SK-N-SH (cell line): ENCODE measurements at regions not wholly inside any gene's neighbourhood (a gene's known extent, or its start where the extent isn't known, plus 50 kb on each side); places are given as distances from the start of the nearest gene placed in this dataset.

Source experiments
- CTCF ChIA-PET: fragments of 300-600, 350-600 bp; formaldehyde crosslinking; extraction: SDS; loops from one replicate; lab custom pipeline; 2021; lab: Yijun Ruan, JAX
- POLR2A ChIA-PET: fragments of 350-600 bp; sonication (Branson Sonifier 250); formaldehyde crosslinking; extraction: SDS; loops from one replicate; lab custom pipeline; 2020; ENCODE audit warnings: antibody characterized with exemption, inconsistent platforms; lab: Yijun Ruan, JAX
- DNase-seq: peaks from one replicate; pipeline ENCODE4 v3.0.0; 2012
- H2AFZ ChIP-seq: fragments of 200-600 bp; sonication (generic); 2 replicates; pipeline ENCODE4 v1.8.1; 2016; ENCODE audit warnings: antibody characterized with exemption, mild to moderate bottlenecking, low read depth
- H3F3A ChIP-seq: fragments of 200-600 bp; sonication (generic); replicated peaks from 2 replicates; pipeline ENCODE3; 2016; ENCODE audit warnings: antibody characterized with exemption, mild to moderate bottlenecking; ENCODE audit not compliant: insufficient read depth
- H3K27ac ChIP-seq, 2 experiments: fragments of 200-500 bp in 1 of 2; fragments of 200-600 bp in 1 of 2; sonication (Bioruptor generic) in 1 of 2; sonication (generic), shearing (Covaris generic) in 1 of 2; 2 replicates each; pipeline versions ENCODE4 v1.5.1 to v1.6.1; 2014 to 2016; ENCODE audit warnings: low read depth in 2 of 2, inconsistent platforms in 1 of 2, low read length in 1 of 2, mild to moderate bottlenecking in 1 of 2, mixed read lengths in 1 of 2
- H3K27me3 ChIP-seq: fragments of 200-600 bp; sonication (generic), shearing (Covaris generic); 2 replicates; pipeline ENCODE4 v1.6.1; 2016; ENCODE audit warnings: mixed run types; ENCODE audit not compliant: insufficient read depth
- H3K36me3 ChIP-seq, 2 experiments: fragments of 200-500 bp in 1 of 2; fragments of 200-600 bp in 1 of 2; sonication (Bioruptor generic) in 1 of 2; sonication (generic) in 1 of 2; replicated peaks in 1 of 2; 2 replicates each; pipeline versions ENCODE3 to v1.5.1; 2014 to 2016; ENCODE audit warnings: low read length in 1 of 2, mild to moderate bottlenecking in 1 of 2; ENCODE audit not compliant: insufficient read depth in 2 of 2, control insufficient read depth in 1 of 2
- H3K4me1 ChIP-seq, 2 experiments: fragments of 200-500 bp in 1 of 2; fragments of 200-600 bp in 1 of 2; sonication (Bioruptor generic) in 1 of 2; sonication (generic), shearing (Covaris generic) in 1 of 2; 2 replicates each; pipeline versions ENCODE4 v1.5.1 to v1.6.1; 2014 to 2016; ENCODE audit warnings: low read depth in 1 of 2, low read length in 1 of 2, mixed run types in 1 of 2; ENCODE audit not compliant: insufficient read depth in 2 of 2, control insufficient read depth in 1 of 2
- H3K4me2 ChIP-seq: fragments of 200-600 bp; sonication (generic), shearing (Covaris generic); 2 replicates; pipeline ENCODE4 v1.6.1; 2017; ENCODE audit warnings: mixed run types
- H3K4me3 ChIP-seq, 2 experiments: fragments of 200-500 bp in 1 of 2; fragments of 200-600 bp in 1 of 2; sonication (Bioruptor generic) in 1 of 2; sonication (generic), shearing (Covaris generic) in 1 of 2; 2 replicates each; pipeline versions ENCODE4 v1.5.1 to v1.8.1; 2014 to 2016; ENCODE audit warnings: low read depth in 2 of 2, inconsistent platforms in 1 of 2, low read length in 1 of 2, mild to moderate bottlenecking in 1 of 2, mixed read lengths in 1 of 2, moderate library complexity in 1 of 2
- H3K79me2 ChIP-seq: fragments of 200-600 bp; sonication (generic); 2 replicates; pipeline ENCODE4 v1.8.1; 2017; ENCODE audit warnings: mild to moderate bottlenecking; ENCODE audit not compliant: insufficient read depth
- H3K9ac ChIP-seq: fragments of 200-600 bp; sonication (generic); 2 replicates; pipeline ENCODE4 v1.6.1; 2017; ENCODE audit warnings: mixed run types
- H3K9me2 ChIP-seq: fragments of 200-600 bp; sonication (generic); 2 replicates; pipeline ENCODE4 v1.6.1; 2017; ENCODE audit warnings: mixed run types
- H3K9me3 ChIP-seq: fragments of 200-600 bp; sonication (generic); 2 replicates; pipeline ENCODE4 v1.6.1; 2017; ENCODE audit warnings: mixed run types, mild to moderate bottlenecking, moderate library complexity
- H4K20me1 ChIP-seq: fragments of 200-600 bp; sonication (generic); 2 replicates; pipeline ENCODE4 v1.6.1; 2017; ENCODE audit warnings: mild to moderate bottlenecking, mixed run types; ENCODE audit not compliant: insufficient read depth
- CHD2 ChIP-seq: fragments of 150-350 bp; IDR thresholded peaks from 2 replicates; pipeline ENCODE4 v1.6.1; 2018; ENCODE audit warnings: low read length; ENCODE audit not compliant: partially characterized antibody
- EP300 ChIP-seq, 2 experiments: IDR thresholded peaks; 2 replicates each; pipeline versions ENCODE4 v1.4.0 to v1.6.1; 2012; ENCODE audit warnings: borderline replicate concordance in 1 of 2, low read depth in 1 of 2, low read length in 1 of 2
- FOSL2 ChIP-seq: IDR thresholded peaks from 2 replicates; pipeline ENCODE4 v1.4.0; 2012; ENCODE audit warnings: low read depth, mild to moderate bottlenecking, moderate library complexity, borderline replicate concordance
- GABPA ChIP-seq: IDR thresholded peaks from 2 replicates; pipeline ENCODE4 v1.4.0; 2012; ENCODE audit warnings: low read depth, mild to moderate bottlenecking
- GATA2 ChIP-seq: sonication (generic); formaldehyde crosslinking; IDR thresholded peaks from 2 replicates; pipeline ENCODE4 v1.5.0; 2020; ENCODE audit warnings: mild to moderate bottlenecking, missing genetic modification reagents
- IRF3 ChIP-seq: fragments of 150-350 bp; IDR thresholded peaks from 2 replicates; pipeline ENCODE4 v1.6.1; 2016; ENCODE audit warnings: mild to moderate bottlenecking, low read depth, low read length
- JUND ChIP-seq: IDR thresholded peaks from 2 replicates; pipeline ENCODE4 v1.4.0; 2012
- MEF2A ChIP-seq: IDR thresholded peaks from 2 replicates; pipeline ENCODE4 v1.4.0; 2012; ENCODE audit warnings: low read depth, borderline replicate concordance
- NRF1 ChIP-seq: IDR thresholded peaks from 2 replicates; pipeline ENCODE4 v1.6.1; 2012; ENCODE audit warnings: low read depth, mild to moderate bottlenecking, low read length
- PBX3 ChIP-seq: IDR thresholded peaks from 2 replicates; pipeline ENCODE4; 2012
- RAD21 ChIP-seq: IDR thresholded peaks from 2 replicates; pipeline ENCODE4 v1.6.1; 2012; ENCODE audit warnings: mild to moderate bottlenecking, low read length
- RCOR1 ChIP-seq: fragments of 150-350 bp; IDR thresholded peaks from 2 replicates; pipeline ENCODE4 v1.6.1; 2017; ENCODE audit warnings: antibody characterized with exemption, low read length
- RFX5 ChIP-seq: IDR thresholded peaks from 2 replicates; pipeline ENCODE4 v1.6.1; 2012; ENCODE audit warnings: mild to moderate bottlenecking, improper control_type of control experiment, low read length
- TAF1 ChIP-seq: IDR thresholded peaks from 2 replicates; pipeline ENCODE4 v1.6.1; 2012; ENCODE audit warnings: low read depth, mild to moderate bottlenecking, low read length, moderate library complexity, borderline replicate concordance
- TCF12 ChIP-seq: IDR thresholded peaks from 2 replicates; pipeline ENCODE4 v1.4.0; 2012
- USF2 ChIP-seq: fragments of 150-350 bp; IDR thresholded peaks from 2 replicates; pipeline ENCODE4 v1.6.1; 2017; ENCODE audit warnings: antibody characterized with exemption, low read length, low read depth, borderline replicate concordance
- YY1 ChIP-seq: IDR thresholded peaks from 2 replicates; pipeline ENCODE4 v1.4.0; 2012; ENCODE audit warnings: low read depth, mild to moderate bottlenecking
- ZBTB33 ChIP-seq: IDR thresholded peaks from 2 replicates; pipeline ENCODE4 v1.4.0; 2012; ENCODE audit warnings: low read depth, borderline replicate concordance
- WGBS: methylation state at CpG from one replicate; pipeline ENCODE4 v1.1.6; 2017; ENCODE audit warnings: low lambda C conversion rate; 5-methylcytosine and 5-hydroxymethylcytosine counted together
- TF ChIP-seq, protein P1 (sequence below): fragments of 200-600 bp; sonication (generic); IDR thresholded peaks from 2 replicates; pipeline ENCODE4 v1.6.1; 2017; ENCODE audit warnings: antibody characterized with exemption, mild to moderate bottlenecking, moderate library complexity

DNA sequence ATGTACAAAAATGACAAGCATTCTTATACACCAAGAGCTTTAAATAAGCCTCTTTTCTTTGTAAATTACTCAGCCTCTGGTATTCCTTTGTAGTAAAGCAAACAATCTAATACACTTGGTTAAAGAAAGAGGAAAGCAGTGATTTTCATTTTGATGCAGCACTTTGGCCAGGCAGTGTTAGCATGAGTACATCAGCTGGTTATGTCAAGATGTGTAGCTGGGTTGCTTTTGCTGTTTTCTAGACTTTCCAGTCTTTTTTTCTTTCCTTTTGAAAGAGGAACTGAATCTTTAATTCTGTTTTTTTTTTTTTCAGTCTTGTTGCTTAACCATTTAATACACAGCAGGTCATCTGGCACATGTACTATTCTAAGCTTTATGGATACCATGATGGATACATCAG lies 167.1 kb upstream of the AADAT start:
- Histone ChIP-seq H3K27me3 (peaks cover 4% of the 10 kb centered on the region; the same call in 1 of the 2 replicates), H3K4me3 (no peak overlapping the region), H3K9me2 (no peaks in the 10 kb centered on the region), H3F3A (no peaks in the 10 kb centered on the region), H4K20me1 (no peaks in the 10 kb centered on the region), H2AFZ (no peak overlapping the region)
- DNase-seq: no peak
- TF ChIP-seq TCF12 (no peak), RFX5 (no peak), TAF1 (no peak), RAD21 (no peak), FOSL2 (no peak), MEF2A (no peak), JUND (no peak), IRF3 (no peak), RCOR1 (no peak), ZBTB33 (no peak), GATA2 (no peak)
- TF ChIP-seq, protein P1, sequence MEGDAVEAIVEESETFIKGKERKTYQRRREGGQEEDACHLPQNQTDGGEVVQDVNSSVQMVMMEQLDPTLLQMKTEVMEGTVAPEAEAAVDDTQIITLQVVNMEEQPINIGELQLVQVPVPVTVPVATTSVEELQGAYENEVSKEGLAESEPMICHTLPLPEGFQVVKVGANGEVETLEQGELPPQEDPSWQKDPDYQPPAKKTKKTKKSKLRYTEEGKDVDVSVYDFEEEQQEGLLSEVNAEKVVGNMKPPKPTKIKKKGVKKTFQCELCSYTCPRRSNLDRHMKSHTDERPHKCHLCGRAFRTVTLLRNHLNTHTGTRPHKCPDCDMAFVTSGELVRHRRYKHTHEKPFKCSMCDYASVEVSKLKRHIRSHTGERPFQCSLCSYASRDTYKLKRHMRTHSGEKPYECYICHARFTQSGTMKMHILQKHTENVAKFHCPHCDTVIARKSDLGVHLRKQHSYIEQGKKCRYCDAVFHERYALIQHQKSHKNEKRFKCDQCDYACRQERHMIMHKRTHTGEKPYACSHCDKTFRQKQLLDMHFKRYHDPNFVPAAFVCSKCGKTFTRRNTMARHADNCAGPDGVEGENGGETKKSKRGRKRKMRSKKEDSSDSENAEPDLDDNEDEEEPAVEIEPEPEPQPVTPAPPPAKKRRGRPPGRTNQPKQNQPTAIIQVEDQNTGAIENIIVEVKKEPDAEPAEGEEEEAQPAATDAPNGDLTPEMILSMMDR: no peak
- TF ChIP-seq, all 33 proteins: peak for 0
- Histone ChIP-seq H3K36me3 (no peaks in the 10 kb centered on the region), H3K4me1 (no peaks in the 10 kb centered on the region), H3K27ac (no peak overlapping the region), H3K9ac (no peak overlapping the region), H3K9me3 (no peaks in the 10 kb centered on the region), H3K4me2 (no peak overlapping the region), H3K79me2 (no peaks in the 10 kb centered on the region)
- POLR2A ChIA-PET: no interaction called here
- CTCF ChIA-PET: interaction anchor here (1.0 to 5.1 kb wide), 5 partner anchors 8 to 1945 kb away, joined by 3 to 58 read pairs (median 4); no protein-coding TSS in a partner anchor

DNA sequence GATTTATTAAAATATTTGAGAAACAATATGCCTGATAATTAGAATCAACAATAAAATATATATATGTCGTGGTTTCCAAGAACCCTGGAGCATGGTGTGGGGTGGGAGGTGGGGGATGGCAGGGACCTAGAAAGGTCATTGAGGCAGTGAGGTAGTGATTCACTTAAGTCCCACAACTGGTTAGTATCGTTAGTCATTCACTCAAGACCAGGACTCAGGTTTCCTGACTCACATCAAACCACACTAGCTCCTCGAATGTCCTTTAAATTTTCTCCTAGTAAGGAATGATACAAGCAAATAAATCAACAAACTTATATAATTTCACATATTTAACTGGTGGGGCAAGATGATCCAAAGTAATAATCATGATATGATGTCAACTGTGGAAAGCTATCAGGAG lies 158.8 kb upstream of the AADAT start:
- no peak overlapping the region for H3K4me3 ChIP-seq
- 11% methylated on average over 3 of the region's 3 CpGs for WGBS
- no peaks in the 10 kb centered on the region for H3F3A ChIP-seq
- no peaks in the 10 kb centered on the region for H4K20me1 ChIP-seq
- ChIA-PET POLR2A (no interaction called here), CTCF (interaction anchor here (0.9 to 5.9 kb wide), 2 partner anchors 11 to 127 kb away, joined by 3 to 58 read pairs; no protein-coding TSS in a partner anchor)
- H3K79me2 ChIP-seq: no peaks in the 10 kb centered on the region
- no peak for DNase-seq
- no peaks in the 10 kb centered on the region for H3K9me3 ChIP-seq
- H3K27ac ChIP-seq: no peak overlapping the region
- no peak overlapping the region; the same call in 1 of the 2 replicates for H3K4me2 ChIP-seq
- no peaks in the 10 kb centered on the region for H3K9me2 ChIP-seq
- no peaks in the 10 kb centered on the region for H3K36me3 ChIP-seq
- no peaks in the 10 kb centered on the region for H3K4me1 ChIP-seq
- no peak overlapping the region for H2AFZ ChIP-seq
- H3K9ac ChIP-seq: no peak overlapping the region
- no peaks in the 10 kb centered on the region for H3K27me3 ChIP-seq
- TF ChIP-seq GABPA (no peak), GATA2 (no peak), USF2 (no peak), PBX3 (no peak), ZBTB33 (no peak), RCOR1 (no peak), MEF2A (no peak), CHD2 (no peak), EP300 (IDR thresholded peaks at IDR 0.05; ENCODE audit: borderline replicate concordance in 1 of 2, low read depth in 1 of 2, low read length in 1 of 2) (no peak), RAD21 (no peak), TAF1 (no peak), NRF1 (no peak), YY1 (no peak)
